ENCODE measurements at regions not wholly inside any gene's neighbourhood (a gene's known extent, or its start where the extent isn't known, plus 50 kb on each side); places are given as distances from the start of the nearest gene placed in this dataset.

DNA sequence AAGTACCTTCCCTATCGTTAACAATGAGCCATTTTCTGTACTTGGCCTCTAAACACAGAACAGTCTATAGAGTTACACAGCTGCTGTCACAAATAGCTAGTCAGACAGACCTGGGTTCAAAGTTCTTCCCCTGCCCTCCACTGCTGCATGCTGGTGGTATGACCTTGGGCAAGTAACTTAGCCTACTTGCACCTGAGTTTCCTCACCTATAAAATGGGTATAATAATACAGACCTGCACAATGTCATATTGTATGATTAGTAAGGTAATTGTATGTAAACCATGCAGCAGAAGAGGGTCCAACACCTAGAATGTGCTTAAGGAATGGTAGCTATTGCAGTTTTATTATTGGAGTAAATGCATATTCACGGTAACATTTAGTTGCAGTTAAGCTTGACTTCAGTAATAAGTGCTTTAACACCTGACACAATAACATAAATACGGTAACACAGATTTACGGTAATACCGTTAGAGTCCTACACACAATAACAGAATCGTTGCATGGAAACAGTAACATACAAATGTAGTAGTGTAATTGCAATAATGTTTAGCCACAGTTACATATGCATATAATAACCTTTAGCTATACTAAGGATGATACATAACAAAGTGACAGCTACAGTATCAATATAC is 193.3 kb upstream of the CSF3R start:
- no peak for DNase-seq (ENCODE audit: low read depth in 2 of 2)

DNA sequence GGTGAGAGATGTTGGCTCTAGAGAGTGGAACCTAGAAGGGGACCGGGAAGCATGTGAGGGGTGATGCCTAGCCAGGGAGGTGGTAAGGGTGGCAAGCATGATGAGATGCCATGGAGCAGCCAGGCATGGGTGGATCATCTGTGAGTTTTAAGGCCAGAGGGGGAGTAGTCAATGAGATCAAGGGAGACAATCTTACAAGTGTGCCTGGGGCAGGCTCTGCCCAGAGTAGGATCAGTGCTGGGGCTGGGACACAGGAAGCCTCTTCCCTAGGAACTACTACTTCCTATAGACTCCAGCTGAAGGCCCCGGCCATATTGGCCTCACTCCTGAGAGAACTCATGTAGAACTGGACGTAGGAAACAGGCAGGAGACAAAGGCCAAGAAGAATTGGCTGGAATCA is 192.4 kb upstream of the CSF3R start:
- DNase-seq (ENCODE audit: low read depth in 2 of 2): no peak

DNA sequence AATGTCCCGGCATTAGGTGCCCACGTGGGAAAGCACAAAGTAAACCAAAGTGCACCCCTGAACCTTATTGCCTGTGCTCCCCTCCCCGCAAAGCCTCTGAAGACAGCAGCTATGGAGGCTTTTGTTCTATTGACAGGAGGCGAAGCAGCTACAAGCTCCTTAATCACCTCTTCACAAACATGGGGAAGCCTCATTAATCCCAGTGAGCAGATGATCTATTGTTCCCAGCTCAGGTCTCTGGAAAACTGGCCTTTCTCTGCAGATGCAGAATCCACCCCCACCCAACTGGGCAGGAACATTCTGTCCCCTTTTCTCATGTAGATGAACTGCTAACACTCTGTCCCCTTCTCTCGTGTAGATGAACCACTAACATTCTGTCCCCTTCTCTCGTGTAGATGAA is 190.5 kb upstream of the CSF3R start:
- no peak for DNase-seq (ENCODE audit: low read depth in 2 of 2)

DNA sequence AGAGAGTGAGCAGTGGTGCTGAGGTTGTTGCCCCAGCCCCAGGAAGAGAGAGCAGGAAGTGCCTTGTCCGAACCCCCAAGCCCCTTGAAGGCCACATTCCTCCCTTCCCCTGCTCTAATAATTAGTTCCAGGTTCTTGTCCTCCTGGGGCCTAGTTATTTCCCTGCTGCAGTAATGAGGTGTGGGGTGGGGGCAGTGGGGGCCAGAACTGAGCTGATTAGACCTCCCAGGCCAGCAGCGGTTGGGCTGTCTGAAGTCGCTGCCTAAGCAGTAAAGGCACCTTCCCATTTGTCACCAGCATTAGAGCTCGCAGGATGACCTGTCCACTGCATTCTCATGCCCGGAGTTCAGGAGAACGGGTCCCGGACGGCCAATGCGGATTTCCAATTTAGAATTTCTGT is 186.5 kb upstream of the CSF3R start:
- no peak for DNase-seq (ENCODE audit: low read depth in 2 of 2)

DNA sequence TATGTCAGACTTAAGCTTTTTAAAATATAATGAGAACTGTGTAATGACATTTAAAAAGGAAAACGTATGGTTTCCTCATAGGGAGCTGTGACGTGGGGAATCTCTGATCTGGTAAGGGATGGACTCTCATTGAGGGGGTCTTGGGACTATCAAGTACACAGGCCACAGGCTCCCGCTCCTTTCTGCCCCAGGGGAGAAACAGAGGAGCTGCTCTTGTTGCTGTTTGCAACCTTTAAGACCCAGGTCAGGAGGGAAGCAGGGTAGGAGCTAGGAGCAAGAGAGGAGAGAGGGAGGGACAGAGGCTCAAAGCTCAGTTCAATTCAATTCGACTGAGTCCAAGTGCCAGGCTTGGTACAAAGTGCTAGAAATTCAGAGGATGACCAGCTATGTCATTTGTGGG is 185.1 kb upstream of the CSF3R start:
- no peak for DNase-seq (ENCODE audit: low read depth in 2 of 2)

DNA sequence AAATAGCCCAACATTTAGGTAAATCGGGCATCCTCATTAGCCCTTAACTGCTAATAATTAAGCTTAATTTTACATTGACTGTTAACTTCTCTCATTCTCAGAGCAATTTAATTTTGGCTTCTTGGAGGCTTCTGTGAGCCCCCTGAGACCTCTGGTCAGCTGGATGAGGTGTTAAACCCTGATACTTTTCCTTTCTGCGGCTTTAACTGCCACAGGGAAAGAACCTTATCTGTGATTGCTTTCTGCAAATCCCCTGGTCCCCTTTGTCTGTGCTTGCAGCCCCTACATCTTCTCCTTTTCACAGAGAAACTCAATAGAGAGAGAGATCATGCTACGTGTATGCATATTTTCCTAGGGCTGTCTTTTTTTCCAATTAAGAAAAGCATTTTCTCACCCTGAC is 184.5 kb upstream of the CSF3R start:
- DNase-seq (ENCODE audit: low read depth in 2 of 2): no peak

DNA sequence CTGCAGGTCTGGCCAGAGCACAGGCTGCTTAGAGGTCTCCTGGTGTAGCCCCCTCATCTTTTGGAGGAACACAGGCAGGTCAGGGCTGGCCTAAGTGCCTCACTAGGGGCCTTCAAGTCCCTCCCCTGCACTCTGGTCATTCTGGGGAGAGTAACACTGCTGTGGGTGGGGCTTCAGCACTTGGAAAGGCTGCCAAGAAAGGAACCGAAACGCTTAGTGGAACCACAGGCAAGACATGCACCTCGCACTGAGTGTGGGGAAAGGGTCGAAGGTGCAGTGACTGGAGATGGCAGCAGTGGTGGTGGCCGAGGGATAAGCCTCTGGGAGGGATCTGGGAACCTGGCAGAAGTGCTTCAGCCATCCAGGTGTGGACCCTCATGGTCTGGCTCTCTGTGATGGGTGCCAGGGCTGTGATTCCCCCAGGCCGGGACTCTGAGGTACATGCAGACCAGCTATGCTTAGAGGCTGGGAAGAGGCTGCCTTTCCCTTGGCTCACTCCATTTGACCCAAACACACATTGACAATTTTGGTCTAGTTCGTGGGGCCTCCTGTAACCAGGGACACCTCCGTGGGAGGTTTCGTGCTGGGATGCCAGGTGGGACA is 182.9 kb upstream of the CSF3R start:
- no peak for DNase-seq (ENCODE audit: low read depth in 2 of 2)

DNA sequence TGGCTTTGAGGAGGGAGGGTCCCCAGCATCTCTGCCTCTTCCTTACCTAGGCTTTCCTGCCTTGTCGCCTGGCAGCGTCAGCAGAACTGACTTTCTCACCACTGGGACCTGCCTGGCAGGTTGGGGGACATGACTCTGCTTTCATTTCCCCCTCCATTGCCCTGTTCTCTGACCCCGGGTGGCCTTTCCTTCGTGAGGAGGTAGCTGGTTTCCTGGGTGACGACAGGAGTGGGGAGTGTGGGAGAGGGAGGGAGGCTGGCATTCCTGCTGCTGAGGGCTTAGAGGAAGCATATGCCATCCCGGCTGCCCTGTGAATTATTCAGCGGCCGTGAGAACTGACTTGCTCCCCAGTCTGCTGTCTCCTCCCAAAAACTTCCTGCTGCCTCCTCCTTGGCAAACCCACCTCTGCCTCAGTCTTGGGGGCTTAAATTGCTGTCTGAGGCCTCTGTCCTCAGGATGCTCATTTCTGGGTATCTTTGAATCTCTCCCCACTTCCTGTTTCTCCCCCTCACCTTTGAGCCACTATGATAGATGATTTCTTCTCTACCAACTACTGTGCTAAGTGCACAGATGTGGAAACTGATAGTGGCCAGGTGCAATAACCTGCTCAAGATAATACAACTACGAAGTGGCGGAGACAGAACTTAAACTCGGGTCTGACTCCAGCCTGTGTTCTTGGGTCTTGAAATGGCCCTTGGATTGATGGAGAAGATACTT is 182.0 kb upstream of the CSF3R start:
- DNase-seq (ENCODE audit: low read depth in 2 of 2): no peak

DNA sequence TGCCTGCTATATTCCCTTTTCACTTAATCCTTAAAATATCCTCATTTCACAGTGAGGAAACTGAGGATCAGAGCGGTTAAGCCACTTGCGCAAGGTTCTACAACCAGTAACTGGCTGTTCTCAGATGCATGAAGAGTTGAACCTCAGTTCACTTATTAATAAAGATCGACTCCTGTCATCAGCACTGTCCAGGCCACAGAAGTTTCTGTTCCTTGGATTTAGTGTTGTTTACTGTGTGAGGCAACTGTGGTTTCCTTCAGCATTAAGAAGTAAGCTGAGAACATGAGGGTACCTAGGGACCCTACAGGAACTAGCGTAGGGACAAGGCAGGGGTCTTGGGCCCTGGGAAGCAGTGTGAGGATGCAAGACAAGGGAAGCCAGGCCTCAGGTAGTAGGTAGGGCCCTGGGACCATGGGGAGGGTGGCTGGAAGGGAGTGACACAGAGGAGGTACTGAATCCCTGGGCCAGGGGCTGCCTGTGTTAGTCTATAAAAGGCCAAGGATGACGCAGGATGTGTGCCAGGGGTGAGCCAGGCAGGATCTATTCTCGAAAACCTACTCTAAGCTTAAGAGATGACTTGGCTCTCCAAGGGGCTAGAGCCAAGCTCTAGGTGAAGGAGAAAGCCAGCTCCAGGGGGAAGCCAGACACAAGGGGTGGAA is 181.2 kb upstream of the CSF3R start:
- no peak for DNase-seq (ENCODE audit: low read depth in 2 of 2)

DNA sequence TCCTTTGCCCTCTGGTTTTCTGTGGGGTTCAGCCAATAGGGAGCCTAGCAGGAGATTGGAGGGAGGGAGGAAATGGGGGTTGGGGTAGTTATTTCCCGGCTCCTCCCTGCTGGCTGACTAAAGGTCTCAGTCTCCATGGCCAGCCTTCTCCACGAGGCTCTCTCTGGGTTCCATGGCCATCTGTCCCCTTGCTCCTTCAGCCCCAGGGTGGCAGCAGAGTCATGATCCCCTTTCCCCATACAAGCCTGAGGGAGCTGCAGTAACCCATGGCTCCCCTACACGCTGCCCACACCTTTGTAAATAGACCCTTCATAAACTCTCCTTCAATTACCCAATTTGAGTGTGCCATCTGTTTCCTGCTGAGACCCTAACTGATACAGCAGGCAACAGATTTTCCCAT is 176.1 kb upstream of the CSF3R start:
- DNase-seq (ENCODE audit: low read depth in 2 of 2): no peak

DNA sequence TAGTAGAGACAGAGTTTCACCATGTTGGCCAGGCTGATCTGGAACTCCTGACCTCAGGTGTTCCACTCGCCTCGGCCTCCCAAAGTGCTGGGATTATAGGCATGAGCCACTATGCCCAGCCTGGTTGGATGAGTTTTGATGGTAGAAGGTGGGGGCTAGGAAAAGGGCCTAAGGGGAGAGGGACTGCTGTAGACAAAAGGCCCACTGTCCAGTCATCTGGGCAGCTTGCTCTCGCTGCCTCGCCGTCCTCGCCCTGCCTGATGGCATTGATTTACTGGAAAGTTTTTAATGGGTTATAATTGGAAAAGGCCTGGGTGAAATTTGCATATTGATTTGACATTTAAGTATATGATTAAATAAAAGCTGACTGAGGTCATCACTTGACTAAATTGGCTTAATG is 175.1 kb upstream of the CSF3R start:
- no peak for DNase-seq (ENCODE audit: low read depth in 2 of 2)

DNA sequence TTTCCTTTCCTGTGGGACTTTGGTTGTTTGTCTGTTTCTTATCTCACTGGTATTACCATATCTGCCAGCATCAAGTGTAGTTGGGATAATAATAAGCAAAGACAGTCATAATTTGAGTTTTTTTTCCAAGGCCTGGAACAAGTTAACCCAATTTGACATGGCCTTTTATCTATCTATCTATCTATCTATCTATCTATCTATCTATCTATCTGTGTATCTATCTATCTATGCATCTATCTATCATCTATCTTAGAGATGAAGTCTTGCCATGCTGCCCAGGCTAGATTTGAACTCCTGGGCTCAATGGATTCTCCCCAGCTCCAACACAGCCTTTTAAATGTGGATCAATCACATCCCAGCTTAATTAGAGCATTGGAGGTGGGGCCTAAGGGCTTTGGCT is 174.1 kb upstream of the CSF3R start:
- DNase-seq (ENCODE audit: low read depth in 2 of 2): no peak

DNA sequence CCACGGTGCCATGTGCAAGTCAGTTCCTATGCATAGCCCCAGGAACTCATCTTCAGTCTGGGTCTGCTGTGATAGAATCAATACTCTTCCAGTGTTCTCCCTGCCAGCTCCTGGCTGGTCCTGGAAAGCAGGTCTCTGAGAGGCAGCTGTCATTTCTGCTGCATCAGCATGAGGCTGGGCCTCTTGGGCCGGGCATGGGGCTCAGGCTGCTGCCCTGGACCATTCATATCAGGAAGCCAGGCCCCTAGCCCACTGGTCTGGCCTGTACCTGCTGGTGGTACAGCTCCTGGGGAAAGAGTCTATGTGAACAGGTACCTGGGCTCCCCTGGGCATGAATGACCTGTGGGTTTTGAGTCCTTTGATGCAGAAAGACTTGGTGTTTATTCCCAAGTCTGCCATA is 173.6 kb upstream of the CSF3R start:
- no peak for DNase-seq (ENCODE audit: low read depth in 2 of 2)

DNA sequence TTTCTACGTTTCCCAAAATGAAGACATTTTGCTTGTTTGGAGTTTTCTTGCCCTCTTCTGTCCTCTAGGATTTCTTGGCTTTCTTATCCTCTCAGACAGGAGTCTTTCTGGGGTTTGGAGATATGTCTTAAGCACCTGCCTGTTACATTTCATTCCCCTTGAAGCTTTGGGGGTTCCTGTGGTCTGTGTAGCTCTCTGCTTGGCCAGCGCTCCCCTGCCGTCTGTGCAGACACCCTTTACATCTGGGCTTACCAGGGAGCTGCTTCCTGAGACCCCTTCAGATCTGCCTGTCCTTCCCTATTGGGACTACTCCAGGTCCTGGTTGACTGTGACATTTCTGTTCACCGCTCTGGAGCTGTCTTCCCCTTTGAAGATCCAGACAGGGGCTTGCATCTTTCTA is 171.9 kb upstream of the CSF3R start:
- DNase-seq (ENCODE audit: low read depth in 2 of 2): no peak

DNA sequence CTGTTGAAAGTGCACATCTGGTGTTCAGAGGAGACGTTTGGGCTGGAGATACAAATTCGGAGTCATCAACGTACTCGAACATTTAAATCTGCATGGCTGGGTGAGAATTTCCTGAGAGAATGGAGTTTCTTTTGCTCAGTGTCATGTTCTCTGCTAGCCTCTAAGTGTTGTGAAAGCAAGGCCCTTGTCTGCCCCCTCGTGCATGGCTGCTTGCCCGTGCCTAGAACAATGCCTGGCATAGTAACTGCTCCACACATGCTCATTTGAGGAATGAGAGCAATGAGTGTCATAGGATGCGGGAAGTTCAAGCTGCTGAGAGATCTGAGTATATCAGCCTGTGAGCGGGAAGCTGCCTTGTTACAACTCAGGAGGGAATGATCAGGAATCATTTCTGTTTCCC is 171.1 kb upstream of the CSF3R start:
- DNase-seq (ENCODE audit: low read depth in 2 of 2): no peak

DNA sequence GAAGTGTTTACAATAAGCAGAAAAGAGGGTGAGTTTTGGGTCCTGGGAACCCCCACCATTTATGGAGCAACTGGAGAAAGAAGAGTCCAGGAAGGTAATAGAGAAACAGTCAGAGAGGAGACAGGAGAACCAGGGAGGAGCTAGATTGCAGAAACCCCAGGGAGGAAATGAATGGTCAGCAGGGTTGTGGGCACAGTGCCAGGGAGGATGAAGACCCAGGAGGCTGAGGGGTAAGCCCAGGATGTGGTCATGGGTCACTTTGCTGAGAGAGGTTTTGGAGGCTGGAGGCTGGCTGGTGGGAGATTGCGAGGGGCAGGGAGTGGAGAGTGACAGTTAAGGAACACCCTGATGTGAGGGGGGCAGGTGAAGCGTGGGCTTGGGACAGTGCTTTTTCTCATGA is 169.9 kb upstream of the CSF3R start:
- DNase-seq (ENCODE audit: low read depth in 2 of 2): no peak

DNA sequence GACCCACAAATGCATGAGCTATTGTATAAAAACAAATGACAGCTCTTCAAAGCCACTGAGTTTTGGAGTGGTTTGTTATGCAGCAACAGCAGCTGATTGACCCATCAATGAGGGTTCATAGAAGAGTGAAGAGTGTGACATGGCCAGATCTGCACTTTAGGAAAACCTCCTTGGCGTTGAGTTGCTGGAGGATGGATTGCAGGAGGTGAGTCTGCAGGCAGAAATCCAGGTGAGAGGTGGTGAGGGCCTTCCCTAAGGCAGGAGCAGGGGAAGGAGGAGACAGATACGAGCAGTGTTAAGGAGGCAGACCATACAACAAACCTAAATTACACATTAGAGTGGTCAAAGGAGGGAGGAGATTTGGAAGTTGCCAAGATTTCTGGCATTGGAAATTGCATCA is 169.3 kb upstream of the CSF3R start:
- DNase-seq (ENCODE audit: low read depth in 2 of 2): no peak

DNA sequence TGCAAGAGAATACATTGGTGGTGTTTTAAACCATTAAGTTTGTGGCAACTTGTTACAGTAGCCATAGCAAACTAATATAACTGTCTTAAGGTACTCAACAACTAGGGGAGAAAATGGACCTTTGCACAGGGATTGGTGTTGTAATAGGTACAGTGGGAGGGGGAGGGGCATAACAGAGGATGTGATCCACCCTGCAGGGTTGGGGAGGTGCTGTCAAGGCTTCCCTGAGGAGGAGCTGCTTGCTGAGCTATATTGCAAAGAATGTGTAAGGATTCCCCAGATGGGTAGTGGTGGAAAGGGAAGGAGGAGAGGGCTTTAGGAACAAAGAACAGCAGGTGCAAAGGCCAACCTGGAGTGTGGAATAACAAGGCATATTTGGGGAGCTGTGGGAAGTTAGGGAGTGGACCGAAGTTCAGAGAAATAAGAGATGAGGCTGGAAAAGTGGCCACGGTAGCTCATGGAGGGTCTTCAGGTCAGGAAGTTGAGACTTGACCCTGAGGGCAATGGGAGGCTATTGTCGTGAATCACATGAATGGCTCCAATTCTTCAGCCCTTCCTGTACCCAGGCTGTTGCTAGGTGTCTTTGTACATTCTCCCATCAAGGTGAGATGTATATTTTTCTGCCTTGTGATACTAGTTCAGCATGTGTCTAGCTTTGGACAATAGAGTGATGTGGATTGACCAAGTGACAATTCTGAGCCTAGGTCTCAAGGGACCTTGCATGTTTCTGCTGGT is 168.6 kb upstream of the CSF3R start:
- no peak for DNase-seq (ENCODE audit: low read depth in 2 of 2)

DNA sequence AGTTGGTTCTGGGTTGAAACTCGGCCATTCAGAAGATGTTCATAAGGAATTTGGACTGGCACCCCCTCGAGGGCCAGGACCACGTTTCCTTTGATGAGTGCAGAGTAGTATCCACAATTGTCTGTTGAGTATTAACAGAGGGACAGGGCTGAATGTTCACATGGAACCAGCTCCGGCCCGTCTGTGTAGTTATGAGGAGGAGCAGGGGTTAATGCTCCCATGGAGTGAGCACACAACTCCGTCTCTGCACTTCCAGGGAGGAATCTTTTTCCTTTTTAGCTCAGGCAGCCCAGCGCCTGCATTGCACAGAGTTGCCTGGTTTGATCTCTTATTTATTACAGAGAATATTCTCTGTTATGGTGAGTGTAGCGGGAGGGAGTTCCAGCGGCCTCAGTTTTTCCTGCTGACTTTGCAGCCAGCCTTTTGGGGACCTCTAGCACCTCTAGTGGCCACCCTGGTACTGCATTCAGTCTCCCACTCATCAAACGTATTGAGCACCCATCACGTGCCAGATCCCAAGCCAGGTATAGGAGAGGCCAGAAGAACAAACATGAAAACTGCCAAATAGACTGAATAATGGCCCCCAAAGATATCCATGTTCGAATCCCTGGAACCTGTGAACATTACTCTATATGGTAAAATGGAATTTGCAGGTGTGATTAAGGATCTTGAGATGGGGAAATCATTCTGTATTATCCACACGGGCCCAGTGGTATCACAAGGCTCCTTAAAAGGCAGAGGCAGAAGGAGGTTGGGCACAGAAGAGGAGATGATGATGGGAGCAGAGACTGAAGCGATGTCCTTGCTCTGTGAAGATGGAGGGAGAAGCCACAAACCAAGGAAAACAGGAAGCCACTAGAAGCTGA is 167.7 kb upstream of the CSF3R start:
- DNase-seq (ENCODE audit: low read depth in 2 of 2): peak; percentile 7 to 17

DNA sequence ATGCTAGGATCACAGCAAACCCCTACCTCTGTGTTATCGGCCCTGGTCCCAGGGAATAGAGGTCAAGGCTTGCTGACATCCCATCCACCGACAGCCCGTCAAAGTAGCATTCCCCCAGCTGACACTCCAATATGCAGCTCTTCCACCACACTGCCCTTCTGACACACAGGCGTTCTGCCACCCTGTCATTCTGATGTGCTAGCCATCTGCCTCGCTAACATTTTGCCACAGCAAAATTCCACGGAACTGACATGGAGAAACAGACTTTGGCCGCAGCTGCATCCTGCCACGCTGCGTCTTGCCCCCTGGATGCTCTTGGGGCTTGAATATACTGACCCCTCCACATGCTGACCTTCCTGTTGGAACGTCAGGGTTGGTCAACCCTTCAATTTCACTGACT is 163.2 kb upstream of the CSF3R start:
- DNase-seq (ENCODE audit: low read depth in 2 of 2): no peak

DNA sequence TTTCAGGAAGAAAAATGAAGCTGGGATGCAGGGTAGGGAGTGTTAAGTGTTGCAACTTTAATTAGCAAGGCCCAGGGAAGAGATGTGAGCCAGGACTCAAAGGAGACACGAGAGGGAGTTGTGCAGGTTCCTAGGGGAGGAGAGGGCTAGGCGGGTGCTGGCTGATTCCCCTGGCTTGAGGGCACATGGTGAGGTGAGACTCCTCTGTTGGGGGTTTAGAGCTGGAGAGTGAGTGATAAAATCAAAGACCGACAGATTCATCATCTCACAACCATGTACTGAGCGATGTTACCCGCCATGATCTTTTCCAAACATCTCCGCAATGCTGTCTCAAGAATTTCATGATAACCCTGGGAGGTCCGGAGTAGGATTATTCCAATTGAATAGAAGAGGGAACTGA is 161.8 kb upstream of the CSF3R start:
- no peak for DNase-seq (ENCODE audit: low read depth in 2 of 2)

Data from stimulated activated CD8-positive, alpha-beta memory T cell treated with anti-CD3 and anti-CD28 coated beads, Interleukin-15, amount 100 ng/mL, for 4 hours (primary cell).